Endodermal cell (in vitro differentiated cells): ENCODE measurements at regions not wholly inside any gene's neighbourhood (a gene's known extent, or its start where the extent isn't known, plus 50 kb on each side); places are given as distances from the start of the nearest gene placed in this dataset.
A peak's percentile ranks its signal among the peaks of the same experiment; 100 is the strongest.

ENCODE experiments used
- DNase-seq: peaks from one replicate; pipeline ENCODE4 v3.0.0-alpha.2; 2017
- H3K27ac ChIP-seq: 2 replicates; pipeline ENCODE4 v1.5.1; 2013; ENCODE audit warnings: mild to moderate bottlenecking, low read depth, low read length, moderate library complexity
- H3K27me3 ChIP-seq: 2 replicates; pipeline ENCODE4 v1.6.1; 2013; ENCODE audit warnings: mild to moderate bottlenecking, low read length, moderate library complexity; ENCODE audit not compliant: insufficient read depth, control insufficient read depth, poor library complexity, severe bottlenecking
- H3K36me3 ChIP-seq: 2 replicates; pipeline ENCODE4 v1.7.0; 2013; ENCODE audit warnings: mild to moderate bottlenecking, low read length, moderate library complexity; ENCODE audit not compliant: control insufficient read depth, insufficient read depth
- H3K4me1 ChIP-seq: one replicate; pipeline ENCODE4 v1.7.0; 2013; ENCODE audit warnings: low read length; ENCODE audit not compliant: control insufficient read depth, insufficient read depth
- H3K4me3 ChIP-seq: 2 replicates; pipeline ENCODE4 v1.5.1; 2013; ENCODE audit warnings: mild to moderate bottlenecking, low read length, moderate library complexity
- H3K9ac ChIP-seq: 2 replicates; pipeline ENCODE4 v1.6.1; 2013; ENCODE audit warnings: mild to moderate bottlenecking, low read length, moderate library complexity; ENCODE audit not compliant: poor library complexity, severe bottlenecking; ENCODE audit errors: extremely low read depth
- H3K9me3 ChIP-seq: 2 replicates; pipeline ENCODE4 v1.6.1; 2013; ENCODE audit warnings: mild to moderate bottlenecking, low read length, moderate library complexity; ENCODE audit not compliant: control insufficient read depth
- H3K27ac Mint-ChIP-seq: 2 replicates; pipeline ENCODE4 v1.8.0; 2020; ENCODE audit warnings: mixed read lengths
- H3K27me3 Mint-ChIP-seq: 2 replicates; pipeline ENCODE4 v1.8.0; 2021; ENCODE audit warnings: mild to moderate bottlenecking, mixed read lengths; ENCODE audit not compliant: insufficient read depth
- H3K36me3 Mint-ChIP-seq: 2 replicates; pipeline ENCODE4 v1.8.0; 2020; ENCODE audit warnings: low read depth, mixed read lengths
- H3K4me1 Mint-ChIP-seq: 2 replicates; pipeline ENCODE4 v1.8.0; 2020; ENCODE audit warnings: mixed read lengths
- H3K4me3 Mint-ChIP-seq: 2 replicates; pipeline ENCODE4 v1.8.0; 2020; ENCODE audit warnings: mild to moderate bottlenecking, moderate library complexity, mixed read lengths
- H3K9me3 Mint-ChIP-seq: 2 replicates; pipeline ENCODE4 v1.8.0; 2020; ENCODE audit warnings: mild to moderate bottlenecking, mixed read lengths
- CTCF ChIP-seq: fragments of 200-600 bp; sonication (generic); conservative IDR thresholded peaks from 2 replicates; pipeline ENCODE4 v1.5.0; 2021; ENCODE audit warnings: antibody characterized with exemption, mild to moderate bottlenecking
- WGBS, 2 experiments: methylation state at CpG; one replicate each; pipeline versions ENCODE4 v1.1.5 to v1.1.7; 2013; ENCODE audit warnings: missing lambda C conversion rate in 2 of 2, mixed read lengths in 1 of 2; ENCODE audit not compliant: insufficient coverage in 1 of 2, insufficient read length in 1 of 2; 5-methylcytosine and 5-hydroxymethylcytosine counted together

- Histone ChIP-seq H3K4me1 (no peaks in the 10 kb centered on the region), H3K36me3 (no peaks in the 10 kb centered on the region), H3K4me3 (no peak overlapping the region), H3K9me3 (no peaks in the 10 kb centered on the region), H3K27me3 (no peaks in the 10 kb centered on the region), H3K9ac (no peak overlapping the region), H3K27ac (no peak overlapping the region)
- Mint-ChIP-seq H3K4me3 (no peak overlapping the region), H3K27ac (no peak overlapping the region), H3K9me3 (peaks cover 4% of the 10 kb centered on the region), H3K4me1 (no peaks in the 10 kb centered on the region), H3K36me3 (no peaks in the 10 kb centered on the region), H3K27me3 (peaks cover 3% of the 10 kb centered on the region)
- 83 to 93% methylated on average over 2 to 10 of the region's 10 CpGs for WGBS, 2 experiments
- TF ChIP-seq CTCF: no peak
- peak; percentile 36 for DNase-seq
Measured at GRCh38 chr5:179417016-179417415, 71.8 kb upstream of the ADAMTS2 start.

- Mint-ChIP-seq H3K4me3 (no peak overlapping the region), H3K27ac (no peak overlapping the region), H3K36me3 (no peaks in the 10 kb centered on the region), H3K9me3 (peaks cover 4% of the 10 kb centered on the region), H3K27me3 (peaks cover 3% of the 10 kb centered on the region), H3K4me1 (no peaks in the 10 kb centered on the region)
- Histone ChIP-seq H3K36me3 (no peaks in the 10 kb centered on the region), H3K27ac (no peak overlapping the region), H3K4me1 (no peaks in the 10 kb centered on the region), H3K4me3 (no peak overlapping the region), H3K9me3 (no peaks in the 10 kb centered on the region), H3K27me3 (no peaks in the 10 kb centered on the region), H3K9ac (no peak overlapping the region)
- no peak for DNase-seq
- WGBS, 2 experiments: 94 to 98% methylated on average over 9 to 21 of the region's 21 CpGs
- no peak for TF ChIP-seq CTCF
Measured at GRCh38 chr5:179416114-179416822, 71.0 kb upstream of the ADAMTS2 start.

- Histone ChIP-seq H3K4me1 (no peaks in the 10 kb centered on the region), H3K27ac (no peak overlapping the region), H3K27me3 (no peaks in the 10 kb centered on the region), H3K36me3 (no peaks in the 10 kb centered on the region), H3K9ac (no peak overlapping the region), H3K9me3 (no peaks in the 10 kb centered on the region), H3K4me3 (no peak overlapping the region)
- no peak overlapping the region for H3K27ac Mint-ChIP-seq
- H3K27me3 Mint-ChIP-seq: peaks cover 3% of the 10 kb centered on the region
- no peak for TF ChIP-seq CTCF
- DNase-seq: peak; percentile 25
- H3K36me3 Mint-ChIP-seq: no peaks in the 10 kb centered on the region
- peaks cover 4% of the 10 kb centered on the region for H3K9me3 Mint-ChIP-seq
- WGBS, 2 experiments: 89 to 92% methylated on average over 9 to 11 of the region's 11 CpGs
- H3K4me3 Mint-ChIP-seq: no peak overlapping the region
- H3K4me1 Mint-ChIP-seq: no peaks in the 10 kb centered on the region
Measured at GRCh38 chr5:179415291-179416060, 70.2 kb upstream of the ADAMTS2 start.
